Left ventricle myocardium inferior (tissue), 1 donor: ENCODE measurements at regions not wholly inside any gene's neighbourhood (a gene's known extent, or its start where the extent isn't known, plus 50 kb on each side); places are given as distances from the start of the nearest gene placed in this dataset.

Source experiments
- DNase-seq: peaks from one replicate; pipeline ENCODE4 v3.0.0-alpha.2; 2020
- H3K27ac ChIP-seq: fragments of 200-600 bp; replicated peaks from 2 replicates; pipeline ENCODE4 v1.8.0; 2021
- H3K27me3 ChIP-seq: fragments of 200-600 bp; 2 replicates; pipeline ENCODE4 v1.8.0; 2021; ENCODE audit warnings: low read depth
- H3K36me3 ChIP-seq: fragments of 200-600 bp; 2 replicates; pipeline ENCODE4 v1.8.0; 2021
- H3K4me1 ChIP-seq: fragments of 200-600 bp; 2 replicates; pipeline ENCODE4 v1.8.0; 2021
- H3K4me3 ChIP-seq: fragments of 200-600 bp; 2 replicates; pipeline ENCODE4 v1.8.0; 2021; ENCODE audit warnings: mild to moderate bottlenecking, moderate library complexity
- H3K9me3 ChIP-seq: fragments of 200-600 bp; replicated peaks from 2 replicates; pipeline ENCODE4 v1.8.0; 2021
- intact Hi-C: fragments of 100-400 bp; cut with micrococcal nuclease; formaldehyde crosslinking; loops from one replicate; pipeline ENCODE4 v1.11.0; 2022
- TF ChIP-seq, protein P1 (sequence below): fragments of 200-600 bp; IDR thresholded peaks from 2 replicates; pipeline ENCODE4 v1.8.0; 2021; ENCODE audit warnings: antibody characterized with exemption, mild to moderate bottlenecking, borderline replicate concordance
- donor health status: DM: no; HTN: yes; CAD: no; lungs with severe emphysema.

DNA sequence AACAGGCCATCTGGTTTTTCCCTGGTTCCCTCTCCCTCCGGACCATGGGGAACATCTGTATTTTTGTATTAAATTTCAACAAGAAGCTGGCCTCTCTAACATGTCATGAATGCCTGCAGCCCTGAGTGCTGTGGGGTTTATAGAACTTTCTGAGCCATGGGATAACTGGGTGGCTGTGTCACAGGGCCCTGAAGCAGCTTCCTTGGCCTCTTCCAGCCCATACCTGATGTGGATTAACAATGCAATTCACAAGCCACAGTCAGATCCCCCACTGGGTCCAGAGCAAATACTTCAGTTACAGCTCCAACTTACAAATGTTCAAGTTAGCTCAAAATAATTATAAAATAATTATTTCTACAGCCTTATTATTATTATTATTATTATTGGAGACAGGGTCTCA, 307.8 kb upstream of the CELF4 start:
- Histone ChIP-seq H3K36me3 (no peaks in the 10 kb centered on the region), H3K27me3 (no peaks in the 10 kb centered on the region), H3K4me3 (no peak overlapping the region), H3K9me3 (peaks cover 6% of the 10 kb centered on the region), H3K4me1 (no peaks in the 10 kb centered on the region), H3K27ac (no peak overlapping the region)
- TF ChIP-seq, protein P1, sequence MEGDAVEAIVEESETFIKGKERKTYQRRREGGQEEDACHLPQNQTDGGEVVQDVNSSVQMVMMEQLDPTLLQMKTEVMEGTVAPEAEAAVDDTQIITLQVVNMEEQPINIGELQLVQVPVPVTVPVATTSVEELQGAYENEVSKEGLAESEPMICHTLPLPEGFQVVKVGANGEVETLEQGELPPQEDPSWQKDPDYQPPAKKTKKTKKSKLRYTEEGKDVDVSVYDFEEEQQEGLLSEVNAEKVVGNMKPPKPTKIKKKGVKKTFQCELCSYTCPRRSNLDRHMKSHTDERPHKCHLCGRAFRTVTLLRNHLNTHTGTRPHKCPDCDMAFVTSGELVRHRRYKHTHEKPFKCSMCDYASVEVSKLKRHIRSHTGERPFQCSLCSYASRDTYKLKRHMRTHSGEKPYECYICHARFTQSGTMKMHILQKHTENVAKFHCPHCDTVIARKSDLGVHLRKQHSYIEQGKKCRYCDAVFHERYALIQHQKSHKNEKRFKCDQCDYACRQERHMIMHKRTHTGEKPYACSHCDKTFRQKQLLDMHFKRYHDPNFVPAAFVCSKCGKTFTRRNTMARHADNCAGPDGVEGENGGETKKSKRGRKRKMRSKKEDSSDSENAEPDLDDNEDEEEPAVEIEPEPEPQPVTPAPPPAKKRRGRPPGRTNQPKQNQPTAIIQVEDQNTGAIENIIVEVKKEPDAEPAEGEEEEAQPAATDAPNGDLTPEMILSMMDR: no peak
- DNase-seq: no peak
- intact Hi-C loops: no loop called here

DNA sequence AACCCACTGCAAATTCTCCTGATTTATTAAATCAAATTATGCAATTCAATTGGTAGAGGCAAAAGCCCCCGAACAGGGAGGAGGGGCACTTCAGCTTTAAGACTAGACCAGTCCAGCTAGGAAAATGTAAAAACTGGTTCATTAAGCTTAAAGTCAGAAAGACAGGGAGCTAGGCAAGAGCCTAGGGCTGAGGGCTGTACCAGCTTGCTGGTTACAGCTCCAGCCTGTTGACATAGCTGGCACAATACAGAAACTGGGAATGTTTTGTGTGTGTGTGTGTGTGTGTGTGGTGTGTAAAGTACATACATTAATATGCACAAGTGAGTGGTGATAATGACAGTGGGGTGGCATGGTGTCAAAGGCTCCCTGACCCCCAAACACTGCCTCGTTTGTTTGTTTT, 307.0 kb upstream of the CELF4 start:
- intact Hi-C loops: no loop called here
- Histone ChIP-seq H3K4me3 (no peak overlapping the region), H3K27me3 (no peaks in the 10 kb centered on the region), H3K27ac (no peak overlapping the region), H3K9me3 (no peaks in the 10 kb centered on the region), H3K4me1 (no peaks in the 10 kb centered on the region), H3K36me3 (no peaks in the 10 kb centered on the region)
- DNase-seq: no peak
- TF ChIP-seq, protein P1: no peak

DNA sequence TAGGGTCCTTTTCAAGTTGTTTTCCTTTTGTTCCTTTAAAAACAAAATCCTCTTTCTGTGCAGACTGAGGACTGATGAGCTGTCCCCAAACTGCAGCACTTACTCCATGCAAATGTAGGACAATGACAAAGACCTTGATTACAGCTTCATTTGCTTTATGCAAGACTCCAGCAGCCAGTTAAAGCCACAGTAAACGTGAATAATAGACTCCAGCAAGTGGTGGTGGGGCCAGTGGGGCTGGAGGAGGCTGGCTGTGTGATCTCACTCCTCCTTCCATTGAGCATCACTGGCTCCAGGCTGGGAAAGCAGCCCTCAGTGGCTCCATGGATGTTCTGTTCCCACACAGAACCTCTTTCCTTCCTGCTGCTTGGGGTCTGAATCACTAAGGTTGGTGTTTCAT, 306.0 kb upstream of the CELF4 start:
- H3K27me3 ChIP-seq: no peaks in the 10 kb centered on the region
- intact Hi-C loops: no loop called here
- H3K9me3 ChIP-seq: no peaks in the 10 kb centered on the region
- no peak overlapping the region for H3K4me3 ChIP-seq
- no peaks in the 10 kb centered on the region for H3K36me3 ChIP-seq
- H3K27ac ChIP-seq: no peak overlapping the region
- no peaks in the 10 kb centered on the region for H3K4me1 ChIP-seq
- DNase-seq: no peak
- TF ChIP-seq, protein P1: no peak

DNA sequence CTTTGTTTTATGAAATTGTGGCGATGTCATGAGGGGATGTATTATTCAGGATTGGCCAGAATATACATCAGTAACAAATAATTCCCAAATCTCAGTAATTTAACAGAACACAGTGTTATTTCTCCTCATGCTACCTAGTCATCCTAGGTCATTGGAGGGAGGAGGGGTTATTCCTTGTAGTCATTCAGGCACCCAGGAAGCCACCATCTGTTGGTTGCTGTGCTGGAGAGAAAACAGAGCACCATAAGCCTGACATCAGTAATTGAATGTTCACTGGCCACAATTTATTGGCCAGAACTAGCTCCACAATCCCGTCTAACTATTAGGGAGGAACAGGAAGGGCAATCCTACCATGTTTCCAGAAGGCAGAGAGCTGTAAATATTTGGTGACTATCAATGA, 303.5 kb upstream of the CELF4 start:
- DNase-seq: no peak
- no peaks in the 10 kb centered on the region for H3K4me1 ChIP-seq
- no peak overlapping the region for H3K4me3 ChIP-seq
- TF ChIP-seq, protein P1: no peak
- intact Hi-C loops: no loop called here
- H3K9me3 ChIP-seq: no peaks in the 10 kb centered on the region
- H3K27me3 ChIP-seq: no peaks in the 10 kb centered on the region
- H3K36me3 ChIP-seq: no peaks in the 10 kb centered on the region
- no peak overlapping the region for H3K27ac ChIP-seq

DNA sequence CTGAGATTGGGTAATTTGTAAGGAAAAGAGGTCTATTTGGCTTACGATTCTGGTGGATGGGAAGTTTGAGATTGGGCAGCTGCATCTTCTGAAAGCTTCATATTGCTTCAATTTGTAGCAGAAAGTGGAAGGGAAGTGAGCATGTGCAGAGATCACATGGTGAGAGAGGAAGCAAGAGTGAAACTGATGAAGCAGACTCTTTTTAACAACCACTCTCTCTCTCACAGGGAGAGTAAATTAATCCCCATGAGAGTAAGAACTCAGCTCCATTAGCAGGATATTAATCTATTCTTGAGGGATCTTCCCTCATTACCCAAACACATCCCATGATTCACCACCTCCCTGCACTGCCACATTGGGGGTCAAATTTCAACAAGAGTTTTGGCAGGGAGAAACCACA, 298.5 kb upstream of the CELF4 start:
- TF ChIP-seq, protein P1: no peak
- no peaks in the 10 kb centered on the region for H3K4me1 ChIP-seq
- H3K27ac ChIP-seq: no peak overlapping the region
- H3K9me3 ChIP-seq: no peaks in the 10 kb centered on the region
- no peak overlapping the region for H3K4me3 ChIP-seq
- intact Hi-C loops: no loop called here
- no peaks in the 10 kb centered on the region for H3K36me3 ChIP-seq
- no peak for DNase-seq
- no peaks in the 10 kb centered on the region for H3K27me3 ChIP-seq

DNA sequence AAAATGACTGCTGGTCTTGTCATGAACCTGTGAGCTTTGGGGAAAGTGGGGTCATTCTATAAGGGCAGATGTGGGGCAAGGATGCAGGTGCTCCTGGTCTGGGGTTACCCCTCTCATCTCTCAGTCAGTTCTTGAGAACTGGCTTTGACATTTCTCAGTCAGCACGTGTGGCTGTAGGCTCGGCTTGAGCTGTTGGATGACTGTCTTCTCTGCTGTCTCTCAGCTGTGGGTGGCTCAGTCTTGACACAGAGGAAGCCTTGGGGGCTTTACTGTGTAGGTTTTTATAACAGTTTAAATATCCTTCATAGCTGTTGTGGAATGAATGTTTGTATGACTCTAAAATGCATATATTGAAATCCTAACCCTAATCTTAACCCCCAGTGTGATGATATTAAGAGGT, 296.4 kb upstream of the CELF4 start:
- no peaks in the 10 kb centered on the region for H3K36me3 ChIP-seq

More for the DNA sequence above, 296.4 kb upstream of the CELF4 start:
- Histone ChIP-seq H3K9me3 (peaks cover 9% of the 10 kb centered on the region), H3K27ac (no peak overlapping the region), H3K4me3 (no peak overlapping the region), H3K4me1 (no peaks in the 10 kb centered on the region), H3K27me3 (no peaks in the 10 kb centered on the region)
- no peak for DNase-seq
- TF ChIP-seq, protein P1: no peak
- intact Hi-C loops: no loop called here
